ENCODE measurements at regions not wholly inside any gene's neighbourhood (a gene's known extent, or its start where the extent isn't known, plus 50 kb on each side); places are given as distances from the start of the nearest gene placed in this dataset.

DNA sequence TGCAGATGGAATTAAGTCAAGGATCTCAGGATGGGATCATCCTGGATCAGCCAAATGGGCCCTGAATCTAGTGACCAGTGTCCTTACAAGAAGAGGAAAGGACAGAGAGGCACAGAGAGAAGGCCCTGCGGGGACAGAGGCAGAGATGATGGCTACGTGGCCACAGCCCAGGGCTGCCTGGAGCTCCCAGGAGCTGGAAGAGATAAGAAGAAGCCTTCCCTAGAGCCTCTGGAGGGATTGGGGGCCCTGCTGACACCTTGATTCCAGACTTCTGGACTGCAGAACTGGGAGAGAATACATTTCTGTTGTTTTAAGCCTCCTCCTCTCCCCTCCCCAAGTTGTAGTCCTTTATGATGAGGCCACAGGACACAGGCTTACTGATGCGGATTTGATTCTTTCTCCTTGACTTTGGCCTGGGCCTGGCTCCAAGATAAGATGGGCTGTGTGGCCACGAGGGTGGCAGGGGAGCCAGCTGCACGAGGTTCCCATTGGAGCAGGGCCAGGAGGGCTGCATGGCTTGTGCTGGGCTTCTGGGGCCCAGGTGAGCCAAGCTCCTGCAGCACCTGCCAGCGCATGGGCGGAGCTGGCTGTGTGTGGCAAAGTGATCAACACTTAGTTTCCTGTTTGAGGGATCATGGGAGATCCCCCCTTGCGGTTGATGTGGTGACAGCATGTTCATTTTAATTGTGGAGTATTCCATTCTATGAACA is 146.1 kb downstream of the IRF8 start:
- DNase-seq (ENCODE audit: insufficient read length, low spot score): no peak
- FAIRE-seq: peak; percentile 63

GRCh38 chr16:86045591-86045971 is 146.6 kb downstream of the IRF8 start:
- DNase-seq (ENCODE audit: insufficient read length, low spot score): no peak
- FAIRE-seq: no peak
- TF ChIP-seq POU2F2 (IDR thresholded peaks at IDR 0.05; ENCODE audit: low read depth, low read length) (no peak), SPI1 (IDR thresholded peaks at IDR 0.05; ENCODE audit: low read depth, low read length) (no peak), POLR2AphosphoS5 (IDR thresholded peaks at IDR 0.05; ENCODE audit: low read depth, low read length) (no peak), POLR2A (IDR thresholded peaks at IDR 0.05; ENCODE audit: low read depth, low read length) (no peak), PAX5 (IDR thresholded peaks at IDR 0.05; ENCODE audit: insufficient read depth, low read length, severe bottlenecking) (no peak), TAF1 (IDR thresholded peaks at IDR 0.05; ENCODE audit: low read depth, low read length) (no peak)

More for the DNA sequence above, 146.1 kb downstream of the IRF8 start:
- no peak for TF ChIP-seq POLR2A (IDR thresholded peaks at IDR 0.05; ENCODE audit: low read depth, low read length)
- no peak for TF ChIP-seq SPI1 (IDR thresholded peaks at IDR 0.05; ENCODE audit: low read depth, low read length)
- no peak for TF ChIP-seq POLR2AphosphoS5 (IDR thresholded peaks at IDR 0.05; ENCODE audit: low read depth, low read length)
- TF ChIP-seq POU2F2 (IDR thresholded peaks at IDR 0.05; ENCODE audit: low read depth, low read length): no peak
- no peak for TF ChIP-seq TAF1 (IDR thresholded peaks at IDR 0.05; ENCODE audit: low read depth, low read length)
- TF ChIP-seq PAX5 (IDR thresholded peaks at IDR 0.05; ENCODE audit: insufficient read depth, low read length, severe bottlenecking): no peak

DNA sequence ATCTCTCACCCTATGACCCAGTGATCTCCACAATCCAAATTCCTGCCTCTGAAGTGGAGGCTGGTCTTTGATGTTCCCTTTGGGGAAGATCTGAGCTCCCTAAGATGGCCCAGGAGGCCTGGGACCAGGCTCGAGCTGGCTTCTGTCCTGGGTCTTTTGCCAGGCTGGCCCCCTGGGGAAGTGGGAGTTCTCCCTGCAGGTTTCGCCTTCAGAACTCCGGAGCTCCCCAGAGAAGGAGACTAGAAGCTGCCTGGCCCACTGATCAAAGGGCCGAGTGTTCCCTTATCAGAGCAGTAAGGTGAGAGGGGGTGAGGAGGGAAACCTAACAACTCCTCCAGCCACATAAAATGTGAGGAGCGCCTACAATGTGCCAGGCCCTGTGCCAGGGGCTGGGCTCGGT is 147.1 kb downstream of the IRF8 start:
- FAIRE-seq: no peak
- TF ChIP-seq SPI1 (IDR thresholded peaks at IDR 0.05; ENCODE audit: low read depth, low read length): no peak
- no peak for TF ChIP-seq POU2F2 (IDR thresholded peaks at IDR 0.05; ENCODE audit: low read depth, low read length)
- TF ChIP-seq POLR2A (IDR thresholded peaks at IDR 0.05; ENCODE audit: low read depth, low read length): no peak
- TF ChIP-seq PAX5 (IDR thresholded peaks at IDR 0.05; ENCODE audit: insufficient read depth, low read length, severe bottlenecking): no peak
- no peak for TF ChIP-seq POLR2AphosphoS5 (IDR thresholded peaks at IDR 0.05; ENCODE audit: low read depth, low read length)
- TF ChIP-seq TAF1 (IDR thresholded peaks at IDR 0.05; ENCODE audit: low read depth, low read length): no peak
- DNase-seq (ENCODE audit: insufficient read length, low spot score): no peak

- TF ChIP-seq POLR2AphosphoS5 (IDR thresholded peaks at IDR 0.05; ENCODE audit: low read depth, low read length) (no peak), POLR2A (IDR thresholded peaks at IDR 0.05; ENCODE audit: low read depth, low read length) (no peak), PAX5 (IDR thresholded peaks at IDR 0.05; ENCODE audit: insufficient read depth, low read length, severe bottlenecking) (no peak), SPI1 (IDR thresholded peaks at IDR 0.05; ENCODE audit: low read depth, low read length) (no peak), POU2F2 (IDR thresholded peaks at IDR 0.05; ENCODE audit: low read depth, low read length) (no peak), TAF1 (IDR thresholded peaks at IDR 0.05; ENCODE audit: low read depth, low read length) (no peak)
Measured at GRCh38 chr16:86046667-86047270, 147.8 kb downstream of the IRF8 start.

GRCh38 chr16:86048221-86048620 is 149.3 kb downstream of the IRF8 start:
- no peak for FAIRE-seq
- DNase-seq (ENCODE audit: insufficient read length, low spot score): no peak
- TF ChIP-seq PAX5 (IDR thresholded peaks at IDR 0.05; ENCODE audit: insufficient read depth, low read length, severe bottlenecking) (no peak), POU2F2 (IDR thresholded peaks at IDR 0.05; ENCODE audit: low read depth, low read length) (no peak), POLR2AphosphoS5 (IDR thresholded peaks at IDR 0.05; ENCODE audit: low read depth, low read length) (no peak), POLR2A (IDR thresholded peaks at IDR 0.05; ENCODE audit: low read depth, low read length) (no peak), TAF1 (IDR thresholded peaks at IDR 0.05; ENCODE audit: low read depth, low read length) (no peak), SPI1 (IDR thresholded peaks at IDR 0.05; ENCODE audit: low read depth, low read length) (no peak)

More at GRCh38 chr16:86046667-86047270, 147.8 kb downstream of the IRF8 start:
- no peak for DNase-seq (ENCODE audit: insufficient read length, low spot score)
- no peak for FAIRE-seq

- FAIRE-seq (no peak), DNase-seq (ENCODE audit: insufficient read length, low spot score) (no peak)
- TF ChIP-seq POU2F2 (IDR thresholded peaks at IDR 0.05; ENCODE audit: low read depth, low read length): no peak
- no peak for TF ChIP-seq TAF1 (IDR thresholded peaks at IDR 0.05; ENCODE audit: low read depth, low read length)
- no peak for TF ChIP-seq POLR2A (IDR thresholded peaks at IDR 0.05; ENCODE audit: low read depth, low read length)
- TF ChIP-seq SPI1 (IDR thresholded peaks at IDR 0.05; ENCODE audit: low read depth, low read length): no peak
- TF ChIP-seq POLR2AphosphoS5 (IDR thresholded peaks at IDR 0.05; ENCODE audit: low read depth, low read length): no peak
- TF ChIP-seq PAX5 (IDR thresholded peaks at IDR 0.05; ENCODE audit: insufficient read depth, low read length, severe bottlenecking): no peak
Measured at GRCh38 chr16:86048882-86049585, 150.1 kb downstream of the IRF8 start.

GRCh38 chr16:86049641-86050040 is 150.7 kb downstream of the IRF8 start:
- FAIRE-seq (no peak), DNase-seq (ENCODE audit: insufficient read length, low spot score) (no peak)
- TF ChIP-seq POU2F2 (IDR thresholded peaks at IDR 0.05; ENCODE audit: low read depth, low read length) (no peak), POLR2AphosphoS5 (IDR thresholded peaks at IDR 0.05; ENCODE audit: low read depth, low read length) (no peak), POLR2A (IDR thresholded peaks at IDR 0.05; ENCODE audit: low read depth, low read length) (no peak), SPI1 (IDR thresholded peaks at IDR 0.05; ENCODE audit: low read depth, low read length) (no peak), TAF1 (IDR thresholded peaks at IDR 0.05; ENCODE audit: low read depth, low read length) (no peak), PAX5 (IDR thresholded peaks at IDR 0.05; ENCODE audit: insufficient read depth, low read length, severe bottlenecking) (no peak)

- FAIRE-seq: no peak
- no peak for TF ChIP-seq PAX5 (IDR thresholded peaks at IDR 0.05; ENCODE audit: insufficient read depth, low read length, severe bottlenecking)
- no peak for TF ChIP-seq POLR2AphosphoS5 (IDR thresholded peaks at IDR 0.05; ENCODE audit: low read depth, low read length)
Measured at GRCh38 chr16:86050111-86050510, 151.1 kb downstream of the IRF8 start.

More at GRCh38 chr16:86050111-86050510, 151.1 kb downstream of the IRF8 start:
- DNase-seq (ENCODE audit: insufficient read length, low spot score): no peak
